Pons (tissue), 1 donor: ENCODE measurements at regions not wholly inside any gene's neighbourhood (a gene's known extent, or its start where the extent isn't known, plus 50 kb on each side); places are given as distances from the start of the nearest gene placed in this dataset.
A peak's percentile ranks its signal among the peaks of the same experiment; 100 is the strongest.

Experiments used
- DNase-seq: peaks from one replicate; pipeline ENCODE4 v3.0.0-alpha.2; 2016; ENCODE audit warnings: low spot score

GRCh38 chr10:61000769-61001730, 57.1 kb upstream of the RHOBTB1 start:
- peak; percentile 53 for DNase-seq

DNA sequence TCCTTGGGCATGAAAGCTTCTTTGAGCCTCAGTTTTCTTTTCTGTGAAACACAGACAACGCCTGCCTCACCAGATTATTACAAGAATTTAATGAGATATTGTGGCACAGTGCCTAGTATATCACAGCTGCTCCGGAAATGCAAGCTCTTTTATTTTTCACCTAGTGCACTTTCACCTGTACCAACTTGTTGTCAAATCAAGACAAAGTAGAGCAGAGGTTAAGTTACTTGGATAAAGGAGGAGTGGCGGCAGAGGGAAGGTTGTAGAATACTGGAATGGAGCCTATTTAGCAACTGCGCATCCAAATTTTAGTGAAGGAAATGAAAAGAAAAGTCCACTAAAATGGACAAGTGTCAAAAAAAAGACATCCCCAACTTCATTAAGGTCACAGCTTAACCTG, 54.9 kb upstream of the RHOBTB1 start:
- no peak for DNase-seq

DNA sequence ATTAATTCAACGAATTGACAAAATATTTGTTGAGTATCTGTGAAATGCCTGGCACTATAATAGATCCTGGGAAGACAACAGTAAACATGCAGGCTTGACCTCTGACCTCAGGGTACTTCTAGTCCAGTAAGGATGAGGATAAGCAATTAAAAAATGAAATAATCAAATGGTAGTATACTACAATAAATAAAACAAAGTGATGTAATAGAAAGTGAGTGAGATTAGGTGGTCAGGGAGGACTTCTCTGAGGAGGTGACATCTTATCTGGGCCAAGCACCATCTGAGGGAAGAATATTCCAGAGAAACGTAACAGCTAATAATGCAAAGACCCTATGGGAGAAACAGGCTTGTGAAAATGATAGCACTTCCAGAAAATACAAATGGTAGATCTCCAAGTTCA, 50.1 kb upstream of the RHOBTB1 start:
- no peak for DNase-seq
